Stimulated activated CD8-positive, alpha-beta memory T cell treated with anti-CD3 and anti-CD28 coated beads, Interleukin-15, amount 100 ng/mL, for 4 hours (primary cell): ENCODE measurements at regions not wholly inside any gene's neighbourhood (a gene's known extent, or its start where the extent isn't known, plus 50 kb on each side); places are given as distances from the start of the nearest gene placed in this dataset.

ENCODE experiments used
- DNase-seq, 2 donors: peaks; one replicate each; pipeline ENCODE4 v3.0.0-alpha.2; 2020; ENCODE audit warnings: low read depth in 2 of 2

- no peak for DNase-seq
Observed at GRCh38 chrX:13147733-13148132, 103.3 kb upstream of the FAM9C start.

- no peak for DNase-seq
Observed at GRCh38 chrX:13147147-13147546, 102.7 kb upstream of the FAM9C start.

GRCh38 chrX:13144927-13145655, 100.7 kb upstream of the FAM9C start:
- no peak for DNase-seq

- DNase-seq = no peak
Observed at GRCh38 chrX:13142891-13143290, 98.5 kb upstream of the FAM9C start.

GRCh38 chrX:13140007-13140406, 95.6 kb upstream of the FAM9C start:
- no peak for DNase-seq

GRCh38 chrX:13131396-13132137, 87.1 kb upstream of the FAM9C start:
- no peak for DNase-seq

- DNase-seq = no peak
Observed at GRCh38 chrX:13130816-13131215, 86.4 kb upstream of the FAM9C start.

- no peak for DNase-seq
Observed at GRCh38 chrX:13128104-13128503, 83.7 kb upstream of the FAM9C start.

- no peak for DNase-seq
Observed at GRCh38 chrX:13126775-13127174, 82.4 kb upstream of the FAM9C start.

GRCh38 chrX:13125188-13125587, 80.8 kb upstream of the FAM9C start:
- DNase-seq = no peak

GRCh38 chrX:13123857-13124345, 79.5 kb upstream of the FAM9C start:
- DNase-seq = no peak

- DNase-seq = no peak
Observed at GRCh38 chrX:13123247-13123856, 78.9 kb upstream of the FAM9C start.

GRCh38 chrX:13121020-13121555, 76.7 kb upstream of the FAM9C start:
- no peak for DNase-seq

GRCh38 chrX:13120017-13120416, 75.6 kb upstream of the FAM9C start:
- DNase-seq = no peak

- DNase-seq = no peak
Observed at GRCh38 chrX:13119386-13119785, 75.0 kb upstream of the FAM9C start.

GRCh38 chrX:13115146-13115855, 70.9 kb upstream of the FAM9C start:
- DNase-seq = no peak

- no peak for DNase-seq
Observed at GRCh38 chrX:13112499-13112898, 68.1 kb upstream of the FAM9C start.

GRCh38 chrX:13110433-13111324, 66.3 kb upstream of the FAM9C start:
- DNase-seq = no peak

- no peak for DNase-seq
Observed at GRCh38 chrX:13109817-13110216, 65.4 kb upstream of the FAM9C start.

GRCh38 chrX:13103914-13104274, 59.5 kb upstream of the FAM9C start:
- no peak for DNase-seq
